H9 (cell line): ENCODE measurements at regions not wholly inside any gene's neighbourhood (a gene's known extent, or its start where the extent isn't known, plus 50 kb on each side); places are given as distances from the start of the nearest gene placed in this dataset.

Experiments used
- DNase-seq: peaks from one replicate; pipeline ENCODE4 v3.0.0-alpha.2; 2017
- H2AFZ ChIP-seq: one replicate; pipeline ENCODE4 v1.6.1; 2013; ENCODE audit warnings: mild to moderate bottlenecking, low read length, control low read depth, moderate library complexity
- H2AK5ac ChIP-seq: 2 replicates; pipeline ENCODE4 v1.6.1; 2013; ENCODE audit warnings: low read length, control low read depth, mixed read lengths; ENCODE audit not compliant: insufficient read length
- H2BK120ac ChIP-seq: one replicate; pipeline ENCODE4 v1.6.1; 2013; ENCODE audit warnings: low read depth, mild to moderate bottlenecking, low read length, control low read depth, inconsistent platforms; ENCODE audit not compliant: poor library complexity, severe bottlenecking
- H2BK12ac ChIP-seq: 2 replicates; pipeline ENCODE4 v1.6.1; 2013; ENCODE audit warnings: low read length, control low read depth, mixed read lengths, low read depth; ENCODE audit not compliant: insufficient read length
- H2BK15ac ChIP-seq: 2 replicates; pipeline ENCODE4 v1.6.1; 2013; ENCODE audit warnings: low read depth, low read length, control low read depth
- H2BK20ac ChIP-seq: one replicate; pipeline ENCODE4 v1.6.1; 2013; ENCODE audit warnings: low read depth, mild to moderate bottlenecking, low read length, control low read depth, inconsistent platforms; ENCODE audit not compliant: poor library complexity, severe bottlenecking
- H2BK5ac ChIP-seq: 2 replicates; pipeline ENCODE4 v1.6.1; 2013; ENCODE audit warnings: low read length, control low read depth, mixed read lengths; ENCODE audit not compliant: insufficient read length
- H3K14ac ChIP-seq: 2 replicates; pipeline ENCODE4 v1.6.1; 2013; ENCODE audit warnings: low read length, control low read depth; ENCODE audit not compliant: insufficient read depth
- H3K18ac ChIP-seq: 2 replicates; pipeline ENCODE4 v1.6.1; 2013; ENCODE audit warnings: low read depth, mild to moderate bottlenecking, mixed read lengths, low read length, control low read depth; ENCODE audit not compliant: insufficient read length
- H3K23ac ChIP-seq: 2 replicates; pipeline ENCODE4 v1.6.1; 2013; ENCODE audit warnings: low read length, control low read depth, mixed read lengths, low read depth; ENCODE audit not compliant: insufficient read length
- H3K23me2 ChIP-seq: 2 replicates; pipeline ENCODE4 v1.6.1; 2013; ENCODE audit warnings: low read depth, mild to moderate bottlenecking, mixed read lengths, low read length, control low read depth; ENCODE audit not compliant: insufficient read length, poor library complexity, severe bottlenecking
- H3K27ac ChIP-seq: 2 replicates; pipeline ENCODE4 v1.5.1; 2013; ENCODE audit warnings: low read length, control low read depth, mixed read lengths, low read depth; ENCODE audit not compliant: insufficient read length
- H3K27me3 ChIP-seq: 2 replicates; pipeline ENCODE4 v1.6.1; 2013; ENCODE audit warnings: low read length, control low read depth, inconsistent platforms; ENCODE audit not compliant: insufficient read depth
- H3K4ac ChIP-seq: 2 replicates; pipeline ENCODE4 v1.6.1; 2013; ENCODE audit warnings: low read depth, mild to moderate bottlenecking, control low read depth, inconsistent platforms, low read length, moderate library complexity
- H3K4me1 ChIP-seq: 2 replicates; pipeline ENCODE4 v1.6.1; 2013; ENCODE audit warnings: low read length, control low read depth, inconsistent platforms; ENCODE audit not compliant: insufficient read depth
- H3K4me2 ChIP-seq: 2 replicates; pipeline ENCODE4 v1.6.1; 2013; ENCODE audit warnings: low read length, control low read depth, mixed read lengths; ENCODE audit not compliant: insufficient read length, insufficient read depth
- H3K56ac ChIP-seq: 2 replicates; pipeline ENCODE4 v1.6.1; 2013; ENCODE audit warnings: low read depth, mild to moderate bottlenecking, mixed read lengths, low read length, control low read depth; ENCODE audit not compliant: insufficient read length
- H3K79me1 ChIP-seq: 2 replicates; pipeline ENCODE4 v1.6.1; 2013; ENCODE audit warnings: low read depth, mild to moderate bottlenecking, moderate library complexity, low read length, control low read depth, inconsistent platforms; ENCODE audit not compliant: insufficient read depth, poor library complexity, severe bottlenecking
- H3K79me2 ChIP-seq: 2 replicates; pipeline ENCODE4 v1.6.1; 2013; ENCODE audit warnings: low read length, control low read depth, inconsistent platforms; ENCODE audit not compliant: insufficient read depth
- H3K9ac ChIP-seq: 2 replicates; pipeline ENCODE4 v1.6.1; 2013; ENCODE audit warnings: low read length, control low read depth, mixed read lengths; ENCODE audit not compliant: insufficient read length; ENCODE audit errors: extremely low read depth
- H3K9me3 ChIP-seq: one replicate; pipeline ENCODE4 v1.6.1; 2013; ENCODE audit warnings: low read depth, low read length, inconsistent platforms; ENCODE audit not compliant: control insufficient read depth
- H3T11ph ChIP-seq: one replicate; pipeline ENCODE4 v1.6.1; 2013; ENCODE audit warnings: mild to moderate bottlenecking, low read length, control low read depth, inconsistent platforms
- H4K20me1 ChIP-seq: one replicate; pipeline ENCODE4 v1.6.1; 2013; ENCODE audit not compliant: control insufficient read depth, insufficient read length, insufficient read depth
- H4K5ac ChIP-seq: 2 replicates; pipeline ENCODE4 v1.6.1; 2013; ENCODE audit warnings: low read depth, mild to moderate bottlenecking, mixed read lengths, low read length, control low read depth; ENCODE audit not compliant: insufficient read length
- H4K8ac ChIP-seq: replicated peaks from 2 replicates; pipeline ENCODE4 v1.6.1; 2013; ENCODE audit warnings: low read length, control low read depth, mixed read lengths, low read depth; ENCODE audit not compliant: insufficient read length
- H4K91ac ChIP-seq: 2 replicates; pipeline ENCODE4 v1.6.1; 2013; ENCODE audit warnings: low read depth, mild to moderate bottlenecking, moderate library complexity, mixed read lengths, low read length, control low read depth; ENCODE audit not compliant: insufficient read length
- H3K27ac Mint-ChIP-seq, 3 experiments: 2 replicates in 2 of 3; 3 replicates in 1 of 3; pipeline ENCODE4 v1.8.0; 2020 to 2021; ENCODE audit warnings: mixed read lengths in 3 of 3, mild to moderate bottlenecking in 1 of 3, moderate library complexity in 1 of 3
- H3K27me3 Mint-ChIP-seq: 2 replicates; pipeline ENCODE4 v1.8.0; 2021; ENCODE audit warnings: low read depth, mild to moderate bottlenecking, moderate library complexity, mixed read lengths
- H3K36me3 Mint-ChIP-seq, 3 experiments: 2 replicates in 2 of 3; 3 replicates in 1 of 3; pipeline ENCODE4 v1.8.0; 2020 to 2021; ENCODE audit warnings: low read depth in 3 of 3, mixed read lengths in 3 of 3; ENCODE audit not compliant: insufficient read depth in 1 of 3
- H3K4me1 Mint-ChIP-seq, 2 experiments: 2 replicates each; pipeline ENCODE4 v1.8.0; 2020; ENCODE audit warnings: mixed read lengths in 2 of 2
- H3K4me3 Mint-ChIP-seq, 2 experiments: 2 replicates in 1 of 2; 3 replicates in 1 of 2; pipeline ENCODE4 v1.8.0; 2020 to 2021; ENCODE audit warnings: mild to moderate bottlenecking in 2 of 2, mixed read lengths in 2 of 2, moderate library complexity in 1 of 2
- H3K9me3 Mint-ChIP-seq, 2 experiments: 2 replicates in 1 of 2; 3 replicates in 1 of 2; pipeline ENCODE4 v1.8.0; 2020; ENCODE audit warnings: mild to moderate bottlenecking in 2 of 2, mixed read lengths in 2 of 2, moderate library complexity in 1 of 2
- WGBS: extraction: QIAGEN DNeasy Blood & Tissue Kit; methylation state at CpG from one replicate; pipeline ENCODE4 v1.1.7; 2013; ENCODE audit warnings: missing lambda C conversion rate, low lambda C conversion rate, mixed read lengths; ENCODE audit not compliant: insufficient read length; ENCODE audit errors: extremely low coverage; 5-methylcytosine and 5-hydroxymethylcytosine counted together
- TF ChIP-seq, protein P1 (sequence below): fragments of 200-600 bp; sonication (generic); conservative IDR thresholded peaks from 3 replicates; pipeline ENCODE4 v1.8.0; 2021; ENCODE audit warnings: antibody characterized with exemption, mild to moderate bottlenecking

DNA sequence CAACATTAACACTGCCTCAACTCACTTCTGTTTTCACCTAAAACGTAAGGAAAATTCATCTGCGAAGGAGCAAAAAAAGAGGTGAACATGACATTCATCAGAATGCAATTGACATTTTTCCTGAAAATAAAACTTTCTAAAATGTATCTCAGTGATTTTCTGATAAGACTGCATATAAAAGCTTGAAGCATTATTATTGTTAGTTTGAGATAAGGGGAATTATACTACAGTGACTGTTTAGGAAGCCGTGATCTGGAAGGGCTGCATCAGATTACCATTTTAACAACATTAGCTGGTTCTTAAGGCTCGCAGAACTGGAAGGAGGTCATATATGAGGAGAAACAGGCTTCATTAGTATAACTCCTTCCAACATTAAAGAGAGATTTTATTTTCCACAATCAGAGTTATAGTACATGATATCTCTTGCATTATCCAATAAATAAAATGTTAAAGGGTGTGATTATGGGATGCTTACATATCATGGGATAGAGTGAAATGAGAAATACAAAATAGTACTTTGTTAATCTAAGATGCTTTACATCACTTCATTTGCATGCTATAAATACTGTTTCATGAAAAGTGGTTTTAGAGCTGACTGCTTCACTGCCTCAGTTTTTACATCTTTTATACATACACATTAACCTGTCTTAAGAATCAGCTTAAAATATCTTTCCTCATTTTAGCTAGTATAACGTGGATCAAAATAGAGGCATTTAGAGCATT lies 1820.1 kb upstream of the TENM3 start:
- no peak overlapping the region for H2AFZ ChIP-seq
- no peak overlapping the region for H2BK12ac ChIP-seq
- H3T11ph ChIP-seq = no peak overlapping the region
- H2BK15ac ChIP-seq = no peak overlapping the region
- H4K5ac ChIP-seq = no peak overlapping the region
- no peaks in the 10 kb centered on the region for H3K9me3 ChIP-seq
- Mint-ChIP-seq H3K4me3 (no peak overlapping the region), H3K27ac (no peak overlapping the region), H3K36me3 (no peaks in the 10 kb centered on the region), H3K9me3 (no peaks in the 10 kb centered on the region), H3K27me3 (no peaks in the 10 kb centered on the region), H3K4me1 (no peaks in the 10 kb centered on the region)
- no peak overlapping the region for H2BK120ac ChIP-seq
- H3K18ac ChIP-seq = no peak overlapping the region
- DNase-seq = no peak
- H3K23me2 ChIP-seq = no peaks in the 10 kb centered on the region
- H3K4ac ChIP-seq = no peak overlapping the region
- H3K9ac ChIP-seq = no peak overlapping the region
- H2BK20ac ChIP-seq = no peak overlapping the region
- H3K56ac ChIP-seq = no peak overlapping the region
- H3K4me1 ChIP-seq = no peaks in the 10 kb centered on the region
- no peak overlapping the region for H2BK5ac ChIP-seq
- H4K20me1 ChIP-seq = no peaks in the 10 kb centered on the region
- H3K14ac ChIP-seq = no peak overlapping the region
- H3K23ac ChIP-seq = no peak overlapping the region
- TF ChIP-seq, protein P1, sequence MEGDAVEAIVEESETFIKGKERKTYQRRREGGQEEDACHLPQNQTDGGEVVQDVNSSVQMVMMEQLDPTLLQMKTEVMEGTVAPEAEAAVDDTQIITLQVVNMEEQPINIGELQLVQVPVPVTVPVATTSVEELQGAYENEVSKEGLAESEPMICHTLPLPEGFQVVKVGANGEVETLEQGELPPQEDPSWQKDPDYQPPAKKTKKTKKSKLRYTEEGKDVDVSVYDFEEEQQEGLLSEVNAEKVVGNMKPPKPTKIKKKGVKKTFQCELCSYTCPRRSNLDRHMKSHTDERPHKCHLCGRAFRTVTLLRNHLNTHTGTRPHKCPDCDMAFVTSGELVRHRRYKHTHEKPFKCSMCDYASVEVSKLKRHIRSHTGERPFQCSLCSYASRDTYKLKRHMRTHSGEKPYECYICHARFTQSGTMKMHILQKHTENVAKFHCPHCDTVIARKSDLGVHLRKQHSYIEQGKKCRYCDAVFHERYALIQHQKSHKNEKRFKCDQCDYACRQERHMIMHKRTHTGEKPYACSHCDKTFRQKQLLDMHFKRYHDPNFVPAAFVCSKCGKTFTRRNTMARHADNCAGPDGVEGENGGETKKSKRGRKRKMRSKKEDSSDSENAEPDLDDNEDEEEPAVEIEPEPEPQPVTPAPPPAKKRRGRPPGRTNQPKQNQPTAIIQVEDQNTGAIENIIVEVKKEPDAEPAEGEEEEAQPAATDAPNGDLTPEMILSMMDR = no peak
- H4K91ac ChIP-seq = no peak overlapping the region
- WGBS = no CpG with 5 or more reads among the region's 5 CpGs
- H3K27ac ChIP-seq = no peak overlapping the region
- H3K27me3 ChIP-seq = no peaks in the 10 kb centered on the region
- no peak overlapping the region for H4K8ac ChIP-seq
- H3K79me1 ChIP-seq = no peaks in the 10 kb centered on the region
- no peak overlapping the region for H2AK5ac ChIP-seq
- no peaks in the 10 kb centered on the region for H3K79me2 ChIP-seq
- H3K4me2 ChIP-seq = no peak overlapping the region
